ENCODE measurements at regions not wholly inside any gene's neighbourhood (a gene's known extent, or its start where the extent isn't known, plus 50 kb on each side); places are given as distances from the start of the nearest gene placed in this dataset.

DNA sequence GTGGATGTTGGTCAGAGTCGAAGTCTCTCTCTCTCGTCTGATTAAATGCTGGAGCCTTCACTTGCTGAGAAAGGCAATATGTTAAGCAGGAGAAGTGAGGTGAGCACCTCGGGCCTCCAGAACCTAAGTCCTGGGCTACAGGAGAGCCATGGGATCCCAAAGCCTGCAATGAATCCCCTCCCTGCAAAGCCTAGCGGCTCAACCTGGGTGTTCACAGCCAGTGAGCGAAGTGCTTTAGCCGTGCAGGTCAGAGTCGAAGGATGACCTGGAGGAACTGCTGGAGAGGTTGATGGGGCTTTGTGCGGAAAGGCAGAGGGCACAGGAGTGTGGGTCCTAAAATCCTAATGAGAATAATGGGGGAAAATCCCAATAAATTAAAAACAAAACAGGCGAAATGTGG is 267.8 kb downstream of the ENGASE start:
- in situ Hi-C loops (cut with MboI; ENCODE audit: low pct_unique_long_range_greater_than_20kb, low sequenced_read_pairs): no loop called here
- no peak for DNase-seq

DNA sequence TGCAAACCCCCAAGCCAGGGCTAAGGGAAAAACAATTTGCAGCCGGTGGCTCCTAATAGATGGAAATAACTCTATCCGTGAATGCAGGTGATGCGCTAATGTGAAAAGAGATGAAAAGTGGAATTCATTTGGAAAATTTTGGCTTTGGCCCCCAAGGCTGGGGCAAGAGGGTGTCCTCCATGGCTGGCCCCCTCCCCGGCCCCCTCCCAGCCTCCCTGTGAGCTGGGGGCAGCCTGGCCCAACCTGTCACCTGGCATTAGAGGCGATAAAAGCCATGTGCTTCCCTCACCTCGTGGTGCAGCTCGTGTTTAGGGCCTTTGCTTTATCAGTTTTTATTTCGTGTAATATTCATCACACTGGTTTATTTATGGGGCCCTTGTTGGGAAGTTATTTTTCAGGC is 267.2 kb downstream of the ENGASE start:
- in situ Hi-C loops (cut with MboI; ENCODE audit: low pct_unique_long_range_greater_than_20kb, low sequenced_read_pairs): no loop called here
- DNase-seq: no peak

DNA sequence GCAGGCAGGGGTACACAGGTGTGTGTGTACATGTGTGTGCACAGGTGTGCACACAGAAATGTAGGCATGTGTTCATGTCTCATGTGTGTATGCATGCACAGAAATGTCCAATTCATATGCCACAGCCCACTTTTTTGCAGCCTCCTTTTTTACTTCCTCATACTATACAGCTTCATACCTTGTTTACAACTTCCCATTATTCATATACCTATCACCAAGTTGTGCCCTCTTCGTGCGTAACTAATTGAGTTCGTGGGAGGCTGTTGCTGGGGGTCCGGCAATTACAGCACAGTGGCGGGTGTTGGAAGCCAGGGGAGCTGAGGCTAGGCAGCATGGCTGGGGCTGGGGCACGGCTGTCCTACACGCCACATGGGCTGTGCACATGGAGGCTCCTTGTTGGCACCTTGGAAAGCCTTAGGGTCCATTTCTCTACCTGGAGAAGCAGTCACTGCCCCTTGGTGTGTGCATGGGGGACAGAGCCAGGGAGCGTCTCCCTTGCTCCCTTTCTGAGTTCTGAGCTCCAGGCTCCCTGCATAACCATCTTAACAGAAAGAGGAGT is 266.7 kb downstream of the ENGASE start:
- DNase-seq: no peak
- in situ Hi-C loops (cut with MboI; ENCODE audit: low pct_unique_long_range_greater_than_20kb, low sequenced_read_pairs): no loop called here

DNA sequence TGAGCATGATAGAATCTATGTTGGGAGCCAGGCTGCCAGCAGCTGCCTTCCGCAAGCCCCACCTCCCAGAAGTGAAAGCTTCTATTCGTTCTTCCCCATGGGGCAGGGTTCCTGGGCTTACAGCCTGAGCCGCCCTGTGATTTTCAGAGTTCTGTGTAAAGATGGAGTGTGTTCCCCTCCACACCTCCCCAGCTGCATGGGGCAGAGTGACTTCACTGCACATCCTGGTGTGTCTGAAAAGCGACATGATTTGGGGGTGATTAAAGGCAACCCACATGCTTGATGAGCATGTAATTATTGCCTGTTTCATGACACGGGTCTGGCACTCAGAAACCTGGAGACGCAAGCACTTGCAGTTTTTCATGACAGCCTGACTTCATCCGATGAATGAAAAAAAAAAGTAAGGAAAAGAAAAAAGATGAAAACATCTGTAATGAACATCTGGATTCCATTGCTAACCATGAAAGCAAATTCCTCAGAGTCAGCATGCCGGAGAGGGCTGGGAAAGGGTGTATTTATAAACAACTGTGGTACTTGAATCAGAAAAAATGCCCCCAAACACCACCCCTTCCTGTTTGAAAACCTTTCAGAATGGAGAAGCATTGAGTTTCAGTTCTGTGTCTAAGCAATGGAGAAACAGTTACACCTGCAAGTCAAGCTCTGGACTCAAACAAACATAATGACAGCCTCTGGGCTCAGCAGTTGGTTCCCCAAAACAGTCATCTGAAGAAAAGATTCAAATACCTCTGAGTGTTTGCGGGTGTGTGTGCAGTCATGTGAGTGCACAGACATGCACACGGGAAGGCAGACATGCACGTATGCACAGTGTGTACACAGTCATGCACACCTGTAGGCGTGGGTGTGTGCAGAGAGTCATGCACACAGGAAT is 266.0 kb downstream of the ENGASE start:
- no peak for DNase-seq
- in situ Hi-C loops (cut with MboI; ENCODE audit: low pct_unique_long_range_greater_than_20kb, low sequenced_read_pairs): no loop called here

DNA sequence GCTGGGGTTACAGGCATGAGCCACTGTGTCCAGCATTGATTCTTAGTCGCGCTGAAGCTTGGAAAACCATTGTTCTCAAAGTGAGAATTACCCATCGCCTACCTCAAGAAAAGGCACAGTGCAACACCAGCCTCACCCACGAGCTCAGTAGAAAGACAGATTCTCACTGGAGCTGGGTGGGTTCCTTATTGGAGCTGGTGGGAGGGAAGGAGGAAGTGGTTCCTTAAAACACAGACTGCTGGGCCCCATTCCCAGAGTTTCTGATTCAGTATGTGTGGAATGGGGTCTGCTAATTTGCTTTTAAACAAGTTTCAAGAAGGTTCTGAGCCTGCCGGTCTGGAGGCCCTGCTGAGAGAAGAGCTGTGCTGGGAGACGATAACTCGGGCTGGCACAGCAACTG is 264.7 kb downstream of the ENGASE start:
- DNase-seq: no peak

DNA sequence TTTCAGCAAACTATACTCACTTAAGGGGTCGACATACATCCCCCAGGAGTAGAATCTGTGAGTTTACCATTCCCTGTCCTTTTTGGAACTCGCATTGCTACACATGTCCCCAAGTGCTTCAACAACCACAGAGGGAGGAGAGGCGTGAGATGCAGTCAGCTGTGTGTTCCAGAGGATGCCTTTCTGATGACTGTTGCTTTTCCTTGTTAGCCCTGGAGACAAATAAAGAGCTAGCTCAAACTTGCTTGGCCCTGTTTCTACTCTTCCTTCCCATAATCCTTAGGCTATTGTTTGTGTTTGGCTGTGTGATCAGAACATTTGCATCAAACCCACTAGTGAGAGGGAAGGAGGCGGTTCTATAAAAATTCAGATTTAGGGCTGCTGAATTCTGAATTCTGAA is 264.0 kb downstream of the ENGASE start:
- in situ Hi-C loops (cut with MboI; ENCODE audit: low pct_unique_long_range_greater_than_20kb, low sequenced_read_pairs): no loop called here
- no peak for DNase-seq

More for the DNA sequence above, 264.7 kb downstream of the ENGASE start:
- in situ Hi-C loops (cut with MboI; ENCODE audit: low pct_unique_long_range_greater_than_20kb, low sequenced_read_pairs): no loop called here

DNA sequence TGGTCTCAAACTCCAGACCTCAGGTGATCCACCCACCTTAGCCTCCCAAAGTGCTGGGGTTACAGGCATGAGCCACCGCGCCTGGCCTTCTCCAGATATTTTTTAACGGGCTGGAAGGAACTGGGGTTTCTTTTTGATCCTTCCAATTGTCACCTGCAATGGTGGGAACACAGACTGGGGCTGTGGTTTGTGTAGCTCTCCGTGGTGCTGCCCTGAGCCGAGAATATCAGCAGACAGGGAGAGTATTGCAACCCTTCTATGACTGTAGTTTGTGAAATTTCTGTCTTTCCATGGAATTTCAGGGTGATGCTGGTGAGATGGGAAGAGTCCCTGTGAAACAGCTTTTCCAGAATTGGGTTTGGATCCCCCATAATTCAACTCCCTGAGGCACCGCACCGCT is 263.5 kb downstream of the ENGASE start:
- in situ Hi-C loops (cut with MboI; ENCODE audit: low pct_unique_long_range_greater_than_20kb, low sequenced_read_pairs): no loop called here
- DNase-seq: no peak

DNA sequence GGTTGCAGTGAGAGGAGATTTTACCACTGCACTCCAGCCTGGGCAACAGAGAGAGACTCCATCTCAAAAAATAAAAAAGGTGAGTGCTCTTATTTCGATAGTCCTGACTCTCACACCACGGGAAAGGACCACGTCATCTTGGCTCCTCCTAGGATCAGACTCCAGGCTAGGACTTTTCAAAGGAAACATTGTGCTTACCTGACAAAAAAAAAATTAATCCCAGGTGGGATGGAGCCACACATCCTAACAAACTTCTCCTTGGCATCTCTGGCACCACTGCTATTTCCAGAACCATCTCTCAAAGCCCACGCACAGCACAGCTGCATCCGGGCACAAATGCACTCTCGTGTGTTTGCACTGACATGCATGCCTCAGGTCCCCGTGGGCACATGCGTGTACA is 262.4 kb downstream of the ENGASE start:
- in situ Hi-C loops (cut with MboI; ENCODE audit: low pct_unique_long_range_greater_than_20kb, low sequenced_read_pairs): no loop called here
- no peak for DNase-seq

DNA sequence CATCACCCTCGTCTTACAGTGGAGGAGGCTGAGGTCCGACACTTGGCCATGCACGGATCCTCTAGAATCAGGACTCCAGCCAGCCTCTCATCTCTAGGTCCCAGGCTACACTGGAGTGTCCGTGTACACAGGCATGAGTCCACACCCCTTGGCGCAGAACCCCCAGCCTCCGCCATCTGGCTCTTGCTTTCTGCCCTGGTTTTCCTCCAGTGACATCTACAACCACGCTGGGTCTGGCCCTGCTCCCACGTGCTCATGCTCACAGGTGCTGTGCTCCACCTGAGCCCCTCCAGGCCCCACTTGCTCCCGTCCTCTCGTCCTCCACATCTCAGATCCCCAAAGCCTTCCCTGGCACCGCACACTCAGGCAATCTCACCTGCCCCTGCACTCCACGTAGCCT is 260.8 kb downstream of the ENGASE start:
- no peak for DNase-seq
- in situ Hi-C loops (cut with MboI; ENCODE audit: low pct_unique_long_range_greater_than_20kb, low sequenced_read_pairs): no loop called here

DNA sequence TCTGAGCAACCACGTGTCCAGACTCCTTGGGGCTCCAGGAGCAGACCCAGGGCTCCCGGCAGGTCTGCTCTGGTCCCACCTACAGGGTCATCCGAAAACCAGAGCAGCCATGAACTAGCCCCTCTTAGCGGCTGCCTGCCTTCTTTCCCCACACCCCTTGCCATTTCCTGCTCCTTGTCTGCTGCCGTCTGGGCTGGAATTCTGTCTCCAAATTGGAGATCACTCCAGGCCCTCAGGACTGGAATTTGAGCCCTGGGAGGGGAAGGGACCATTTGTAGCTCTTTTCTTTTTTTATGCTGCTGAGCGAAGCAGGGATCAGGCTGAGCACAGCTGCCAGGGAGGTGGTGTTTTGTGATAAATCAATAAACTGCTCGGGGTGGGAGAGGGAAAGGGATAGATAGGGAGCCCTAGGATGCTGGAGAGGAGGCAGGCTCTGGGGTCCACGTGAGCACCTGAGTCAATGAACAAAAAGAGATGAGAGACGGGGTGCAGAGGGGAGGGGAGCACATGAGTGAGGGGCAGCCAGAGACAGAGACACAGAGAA is 257.5 kb downstream of the ENGASE start:
- in situ Hi-C loops (cut with MboI; ENCODE audit: low pct_unique_long_range_greater_than_20kb, low sequenced_read_pairs): no loop called here
- no peak for DNase-seq

DNA sequence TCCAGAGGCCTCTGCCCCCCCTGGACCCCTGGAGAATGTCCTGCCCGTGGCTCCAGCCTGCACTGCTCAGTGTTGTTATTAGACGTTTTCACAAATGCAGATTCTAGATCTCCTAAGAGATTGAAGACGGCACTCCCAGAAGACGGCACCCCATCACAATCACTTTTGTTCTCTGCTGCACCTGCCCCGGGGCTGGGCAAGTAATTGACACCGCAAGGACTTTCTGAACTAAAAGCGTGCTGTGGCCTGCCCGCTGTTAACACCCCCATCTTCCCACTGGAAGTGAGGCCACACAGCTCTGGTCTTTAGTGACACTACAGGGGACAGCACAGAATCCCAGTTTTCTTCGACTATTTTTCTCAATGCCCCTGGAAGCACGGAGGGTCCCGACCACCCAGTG is 256.9 kb downstream of the ENGASE start:
- in situ Hi-C loops (cut with MboI; ENCODE audit: low pct_unique_long_range_greater_than_20kb, low sequenced_read_pairs): no loop called here

DNA sequence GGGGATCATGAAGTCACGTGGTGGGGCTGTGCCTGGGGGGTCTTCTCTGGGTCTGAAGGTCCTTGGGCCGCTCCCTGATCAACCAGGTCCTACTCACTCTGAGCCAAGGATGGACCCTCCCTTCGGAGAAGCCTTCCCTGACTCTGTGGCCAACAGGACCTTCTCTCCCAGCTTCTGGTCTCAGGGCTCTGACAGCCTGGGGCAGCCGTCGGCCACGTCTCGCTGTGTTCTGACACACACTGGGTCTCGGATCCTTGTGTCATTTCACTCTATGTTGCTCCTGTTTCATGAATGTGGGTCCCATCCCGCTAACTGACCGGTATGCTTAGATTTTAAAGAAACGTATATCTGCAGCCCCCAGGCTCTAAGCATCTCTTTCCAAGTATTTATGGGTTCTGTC is 256.1 kb downstream of the ENGASE start:
- in situ Hi-C loops (cut with MboI; ENCODE audit: low pct_unique_long_range_greater_than_20kb, low sequenced_read_pairs): no loop called here

More for the DNA sequence above, 256.9 kb downstream of the ENGASE start:
- DNase-seq: no peak

DNA sequence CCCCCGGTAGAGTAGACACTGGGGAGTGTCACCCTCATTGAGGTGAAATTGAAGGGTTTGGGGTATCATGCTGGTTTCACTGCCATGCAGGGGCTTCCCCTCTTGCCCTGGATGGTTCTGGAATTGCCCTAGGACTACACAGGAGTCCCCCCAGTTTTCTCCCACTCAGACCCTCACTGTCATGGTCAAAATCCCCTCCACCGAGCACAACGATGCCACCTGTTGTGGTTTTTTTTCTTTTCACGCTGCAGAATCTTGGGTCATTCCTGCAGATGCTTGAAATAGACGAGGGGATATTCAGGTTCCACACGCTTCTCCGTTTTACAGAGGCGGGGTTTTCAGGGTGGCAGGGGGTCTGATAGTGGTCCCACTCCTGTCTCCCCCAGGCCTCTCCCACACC is 255.6 kb downstream of the ENGASE start:
- DNase-seq: no peak
- in situ Hi-C loops (cut with MboI; ENCODE audit: low pct_unique_long_range_greater_than_20kb, low sequenced_read_pairs): no loop called here

More for the DNA sequence above, 256.1 kb downstream of the ENGASE start:
- no peak for DNase-seq

DNA sequence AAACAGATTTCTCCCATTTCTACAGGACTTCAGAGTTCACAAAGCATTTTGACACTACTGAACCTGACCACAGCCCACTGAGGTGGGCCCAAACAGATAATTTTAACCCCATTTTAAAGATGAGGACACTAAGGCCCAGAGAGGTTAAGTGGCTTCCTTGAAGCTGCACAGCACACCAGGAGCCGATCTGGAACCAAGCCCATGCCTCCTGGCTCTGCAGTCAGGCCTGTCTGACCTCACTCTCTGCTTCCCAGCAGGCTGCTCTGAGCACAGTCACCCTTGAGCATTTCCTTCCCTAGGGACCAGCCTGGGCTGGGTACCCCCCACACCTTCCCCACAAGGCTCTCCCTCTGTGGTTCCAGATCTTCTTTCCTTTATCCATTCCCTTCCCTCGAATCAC is 252.2 kb downstream of the ENGASE start:
- in situ Hi-C loops (cut with MboI; ENCODE audit: low pct_unique_long_range_greater_than_20kb, low sequenced_read_pairs): no loop called here

DNA sequence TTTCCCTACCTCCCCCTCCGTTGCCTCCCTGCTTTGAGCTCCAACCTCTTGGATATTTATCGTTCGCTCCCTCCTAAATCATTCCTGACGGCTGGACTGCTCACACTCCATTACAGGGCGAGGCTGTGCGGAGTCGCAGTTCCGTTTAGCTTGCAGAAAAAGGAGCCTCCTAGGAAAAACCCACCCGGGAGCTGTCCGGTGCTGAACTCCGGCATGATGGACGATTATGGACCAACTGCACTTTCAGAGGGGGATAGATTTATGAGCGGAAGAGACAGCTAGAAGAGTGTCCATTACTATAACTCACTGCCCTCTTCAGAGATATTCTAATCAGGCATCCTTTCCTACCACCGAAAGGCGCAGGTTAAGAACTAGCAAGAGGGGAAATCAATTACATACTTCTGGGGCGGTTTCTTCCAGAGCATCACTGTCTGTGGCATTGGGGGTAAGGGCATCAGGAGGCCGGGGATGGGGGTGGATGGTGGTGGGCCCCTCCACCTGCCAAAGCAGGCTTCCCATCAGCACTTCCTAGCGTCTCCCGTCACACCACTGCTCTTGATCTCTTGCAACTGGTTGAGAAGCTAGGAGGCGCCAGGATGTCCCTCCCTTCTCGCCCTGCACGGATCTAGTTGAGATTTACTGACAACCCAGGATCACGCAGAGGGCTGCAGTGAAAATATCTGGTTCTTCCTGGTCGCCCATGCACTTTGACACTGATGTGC is 251.2 kb downstream of the ENGASE start:
- no peak for DNase-seq
- in situ Hi-C loops (cut with MboI; ENCODE audit: low pct_unique_long_range_greater_than_20kb, low sequenced_read_pairs): no loop called here

More for the DNA sequence above, 252.2 kb downstream of the ENGASE start:
- DNase-seq: no peak

DNA sequence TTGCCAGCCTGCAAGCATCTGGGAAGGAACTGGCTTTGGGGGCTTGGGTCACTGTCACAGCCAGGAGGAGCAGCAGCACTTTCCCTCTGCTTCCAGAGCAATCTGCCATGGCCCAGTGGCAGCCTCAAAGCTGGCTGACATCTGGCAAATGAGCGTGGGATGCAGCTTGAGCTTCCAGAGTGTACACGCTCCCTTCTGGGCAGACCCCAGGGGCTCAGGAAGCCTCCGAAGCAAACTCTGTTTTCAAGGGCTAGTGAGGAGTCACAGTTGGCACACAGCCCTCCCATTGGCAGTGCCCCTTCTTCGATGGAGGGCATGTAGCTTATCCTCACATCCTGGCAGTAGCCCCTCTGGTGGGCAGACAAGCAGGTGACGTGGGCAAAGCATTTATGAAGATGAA is 249.6 kb downstream of the ENGASE start:
- in situ Hi-C loops (cut with MboI; ENCODE audit: low pct_unique_long_range_greater_than_20kb, low sequenced_read_pairs): no loop called here
- DNase-seq: no peak

DNA sequence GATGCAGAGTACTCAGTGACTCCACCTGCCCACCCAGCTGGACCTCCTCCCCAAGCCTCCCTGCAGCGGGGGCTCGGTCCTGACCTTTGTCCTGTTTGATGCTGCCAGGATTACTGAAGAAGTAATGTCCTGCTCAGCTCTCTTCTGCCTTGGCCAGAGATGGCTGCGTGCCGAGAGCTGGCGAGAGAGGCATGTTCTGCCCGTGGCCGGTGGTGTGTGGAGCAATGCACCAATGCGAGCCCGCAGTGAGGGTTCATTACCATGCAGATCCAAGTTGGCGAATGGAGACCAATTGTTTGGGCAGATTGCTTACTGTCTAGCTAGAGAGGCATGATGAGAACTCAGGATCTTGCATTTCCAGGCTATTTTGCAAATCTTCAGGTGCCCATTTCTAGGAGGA is 248.9 kb downstream of the ENGASE start:
- no peak for DNase-seq
- in situ Hi-C loops (cut with MboI; ENCODE audit: low pct_unique_long_range_greater_than_20kb, low sequenced_read_pairs): no loop called here

DNA sequence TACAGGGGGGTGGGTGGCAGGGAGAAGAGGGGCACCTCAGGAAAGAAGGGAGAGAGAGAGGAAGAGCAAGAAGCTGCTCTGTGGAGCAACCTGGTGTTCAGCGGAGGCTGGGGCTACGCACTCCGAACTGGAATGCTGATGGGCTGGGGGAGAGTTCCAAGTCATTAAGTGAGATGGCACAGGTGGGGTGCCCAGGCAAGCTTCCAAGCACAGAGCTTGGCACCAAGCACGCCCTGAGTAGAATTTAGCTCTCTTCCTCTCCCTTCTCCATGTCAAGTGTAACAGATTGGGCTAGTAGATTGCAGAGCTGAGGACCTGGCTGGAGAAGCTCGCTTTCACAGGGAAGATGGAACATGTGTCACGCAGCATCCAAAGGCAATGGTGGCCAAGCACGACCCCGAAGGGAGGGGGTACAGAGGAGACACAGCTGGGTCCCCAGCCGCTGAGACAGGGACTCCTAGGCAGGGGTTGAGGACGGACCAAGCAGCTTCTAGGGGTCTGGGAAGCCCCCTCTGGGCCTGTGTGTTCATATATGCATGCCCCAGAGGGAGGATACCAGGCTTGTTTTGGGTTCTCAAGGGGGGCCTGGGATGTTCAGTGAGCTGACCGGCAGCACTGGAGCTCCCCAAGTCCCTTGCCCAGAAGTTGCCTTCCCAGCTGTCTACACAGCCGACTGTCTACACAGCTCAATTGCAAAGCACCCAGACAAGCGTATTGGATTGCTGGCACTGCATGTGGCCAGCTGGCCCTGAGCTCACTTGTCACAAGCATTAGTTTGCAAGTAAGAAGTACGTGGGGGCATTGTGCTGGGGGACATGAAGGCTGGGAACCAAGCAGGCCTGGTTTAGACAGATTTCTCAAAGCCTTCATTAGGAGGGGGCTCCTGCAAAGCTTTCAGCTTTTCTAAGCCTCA is 247.8 kb downstream of the ENGASE start:
- DNase-seq: no peak
- in situ Hi-C loops (cut with MboI; ENCODE audit: low pct_unique_long_range_greater_than_20kb, low sequenced_read_pairs): no loop called here

DNA sequence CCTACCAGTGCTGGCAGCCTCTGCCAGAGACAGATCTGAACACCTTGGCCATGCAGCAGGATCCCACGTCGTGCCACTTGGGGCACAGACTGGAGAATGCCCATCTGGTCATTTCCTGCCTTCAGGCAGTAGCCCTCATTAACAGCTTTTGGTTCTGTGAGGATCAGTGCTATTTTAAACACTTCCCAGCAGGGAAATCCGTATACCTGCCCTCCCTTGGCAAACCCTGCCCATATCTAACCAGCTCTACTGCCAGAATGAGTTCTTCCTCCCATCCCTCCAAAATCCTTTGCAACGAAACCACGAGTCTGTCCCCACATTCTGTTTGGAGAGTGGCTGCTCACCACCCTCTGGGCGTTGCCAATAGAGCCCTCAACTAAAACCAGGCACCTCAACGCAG is 245.7 kb downstream of the ENGASE start:
- in situ Hi-C loops (cut with MboI; ENCODE audit: low pct_unique_long_range_greater_than_20kb, low sequenced_read_pairs): no loop called here
- DNase-seq: no peak

All from KBM-7 (cell line).